Activated CD8-positive, alpha-beta memory T cell treated with anti-CD3 and anti-CD28 coated beads for 36 hours (primary cell): ENCODE measurements at regions not wholly inside any gene's neighbourhood (a gene's known extent, or its start where the extent isn't known, plus 50 kb on each side); places are given as distances from the start of the nearest gene placed in this dataset.
"Not testable (repeated sequence)": the region's sequence is repeated elsewhere in the genome, so short reads cannot be mapped to it uniquely, and the experiment has no call there.

Experiments used
- CTCF ChIA-PET: fragments of 350-600 bp; sonication (Branson Sonifier 250); formaldehyde crosslinking; loops from one replicate; lab custom pipeline; 2021; ENCODE audit warnings: antibody characterized with exemption; lab: Charles Lee
- POLR2A ChIA-PET: fragments of 350-600 bp; sonication (Branson Sonifier 250); formaldehyde crosslinking; loops from one replicate; lab custom pipeline; 2021; ENCODE audit warnings: antibody characterized with exemption; lab: Charles Lee

DNA sequence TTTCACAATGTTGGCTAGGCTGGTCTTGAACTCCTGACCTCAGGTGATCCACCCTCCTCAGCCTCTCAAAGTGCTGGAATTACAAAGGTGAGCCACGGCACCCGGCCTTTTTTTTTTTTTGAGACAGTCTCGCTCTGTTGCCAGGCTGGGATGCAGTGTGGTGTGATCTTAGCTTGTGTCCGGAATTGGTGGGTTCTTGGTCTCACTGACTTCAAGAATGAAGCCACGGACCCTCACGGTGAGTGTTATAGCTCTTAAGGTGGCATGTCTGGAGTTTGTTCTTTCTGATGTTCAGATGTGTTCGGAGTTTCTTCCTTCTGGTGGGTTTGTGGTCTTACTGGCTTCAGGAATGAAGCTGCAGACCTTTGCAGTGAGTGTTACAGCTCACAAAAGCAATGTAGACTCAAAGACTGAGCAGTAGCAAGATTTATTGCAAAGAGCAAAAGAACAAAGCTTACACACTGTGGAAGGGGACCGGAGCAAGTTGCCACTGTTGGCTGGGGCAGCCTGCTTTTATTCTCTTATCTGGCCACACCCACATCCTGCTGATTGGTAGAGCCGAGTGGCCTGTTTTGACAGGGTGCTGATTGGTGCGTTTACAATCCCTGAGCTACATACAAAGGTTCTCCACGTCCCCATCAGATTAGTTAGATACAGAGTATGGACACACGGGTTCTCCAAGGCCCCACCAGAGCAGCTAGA lies 69.1 kb upstream of the DDR1 start:
- ChIA-PET CTCF (interaction anchor here (0.7 to 1.4 kb wide), 5 partner anchors 14 to 771 kb away, joined by 3 to 4 read pairs (median 3); partner anchors contain the start of genes IER3 and LST1), POLR2A (interaction anchor here (1.3 to 1.8 kb wide), 3 partner anchors 44 to 200 kb away, joined by 3 to 9 read pairs (median 4); no protein-coding TSS in a partner anchor)

DNA sequence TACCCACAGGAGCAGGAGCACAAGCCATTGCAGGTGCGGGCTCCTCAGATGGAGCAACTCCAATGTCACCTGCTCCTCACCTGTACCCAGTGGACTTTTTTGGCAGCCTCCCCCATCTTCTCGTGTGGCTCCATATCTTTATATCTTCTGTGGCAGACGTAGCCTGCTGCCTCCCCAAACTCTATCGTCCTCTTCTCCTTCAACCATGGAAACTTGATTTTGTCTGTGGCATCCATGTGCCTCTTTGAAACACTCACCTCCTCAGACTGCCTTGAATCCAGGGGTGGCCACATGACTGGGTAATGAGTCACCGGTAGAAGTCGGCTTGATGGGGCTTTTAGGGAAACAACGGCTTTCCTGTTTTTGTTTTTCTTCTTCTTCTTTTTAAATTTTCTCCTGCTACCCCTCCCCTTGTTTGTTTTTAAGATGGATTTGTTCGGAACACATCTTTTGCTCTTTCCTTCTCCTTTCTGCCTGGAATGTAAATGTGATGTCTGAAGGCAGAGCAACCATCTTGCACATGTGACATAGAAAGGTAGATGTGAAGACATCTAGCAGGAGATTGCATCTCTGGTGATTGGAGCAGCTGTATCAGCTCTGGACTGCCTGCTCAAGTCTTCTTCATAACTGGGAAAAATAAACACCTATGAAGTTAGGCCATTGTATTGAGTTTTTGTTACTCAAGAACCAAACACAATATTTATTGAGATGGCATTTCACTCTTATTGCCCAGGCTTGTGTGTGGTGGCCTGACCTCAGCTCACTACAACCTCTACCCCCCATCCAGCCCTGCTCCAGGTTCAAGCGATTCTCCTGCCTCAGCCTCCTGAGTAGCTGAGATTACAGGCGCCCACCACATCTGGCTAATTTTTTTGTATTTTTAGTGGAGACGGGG lies 69.9 kb upstream of the DDR1 start:
- ChIA-PET CTCF (interaction anchor here (0.7 to 1.8 kb wide), 5 partner anchors 21 to 771 kb away, joined by 3 to 5 read pairs (median 4); partner anchors contain the start of genes IER3 and LST1), POLR2A (interaction anchor here (1.3 to 1.8 kb wide), 3 partner anchors 43 to 200 kb away, joined by 3 to 9 read pairs (median 4); no protein-coding TSS in a partner anchor)

DNA sequence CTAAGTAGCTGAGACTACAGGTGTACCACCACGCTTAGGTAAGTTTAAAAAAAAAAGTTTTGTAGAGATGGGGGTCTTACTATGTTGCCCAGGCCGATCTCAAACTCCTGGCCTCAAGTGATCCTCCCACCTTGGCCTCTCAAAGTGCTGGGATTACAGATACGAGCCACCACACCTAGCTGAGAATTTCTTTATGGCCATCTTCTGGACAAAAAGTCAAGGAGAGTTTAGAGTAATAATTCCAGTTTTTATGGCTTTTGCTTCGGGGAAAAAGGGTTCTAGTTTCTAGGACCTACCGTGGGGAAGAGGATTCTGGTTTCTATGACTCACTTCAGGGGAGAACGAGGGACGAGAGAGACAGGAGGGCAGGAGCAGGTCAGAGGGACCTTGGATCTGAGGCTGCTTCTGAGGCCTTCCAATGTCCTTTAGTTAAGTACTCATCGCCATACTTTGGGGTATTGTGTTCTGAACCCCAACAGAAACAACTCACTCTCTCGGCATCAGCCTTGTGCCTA lies 69.3 kb upstream of the IER3 start:
- POLR2A ChIA-PET = interaction anchor here (1.1 to 3.5 kb wide), 4 partner anchors 26 to 79 kb away, joined by 3 to 21 read pairs (median 6); partner anchors contain the start of genes FLOT1 and IER3
- CTCF ChIA-PET = interaction anchor here (1.8 to 3.1 kb wide), 3 partner anchors 16 to 79 kb away, joined by 5 to 16 read pairs (median 11); no protein-coding TSS in a partner anchor

DNA sequence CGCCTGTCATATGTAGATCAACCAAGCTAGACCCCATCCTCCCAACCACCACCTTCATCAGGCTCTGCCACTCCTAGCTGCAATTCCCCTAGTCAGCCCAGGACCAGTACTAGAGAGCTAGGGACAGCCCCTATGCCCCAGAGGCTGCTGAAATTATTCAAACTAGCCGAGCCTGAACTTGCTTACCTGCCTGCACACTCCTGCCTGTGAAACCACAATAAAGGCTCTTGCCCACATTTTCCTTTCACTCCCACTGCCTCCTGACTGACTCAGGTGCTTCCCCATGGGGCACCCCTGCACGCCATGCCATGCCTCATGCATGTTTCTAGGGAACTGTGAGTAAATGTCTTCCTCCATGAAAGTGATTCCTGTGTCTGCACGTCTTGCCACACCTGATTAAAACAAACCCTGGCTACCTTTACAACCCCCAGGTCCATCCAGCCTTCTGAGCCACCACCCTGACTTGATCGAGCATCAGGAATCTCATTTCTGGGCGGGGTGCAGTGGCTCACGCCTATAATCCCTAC lies 66.5 kb upstream of the IER3 start:
- ChIA-PET POLR2A (interaction anchor here (0.5 to 3.5 kb wide), 13 partner anchors 9 to 590 kb away, joined by 3 to 21 read pairs (median 5); partner anchors contain the start of genes FLOT1 and IER3), CTCF (interaction anchor here (0.6 to 3.1 kb wide), 9 partner anchors 9 to 132 kb away, joined by 3 to 16 read pairs (median 4); no protein-coding TSS in a partner anchor)

DNA sequence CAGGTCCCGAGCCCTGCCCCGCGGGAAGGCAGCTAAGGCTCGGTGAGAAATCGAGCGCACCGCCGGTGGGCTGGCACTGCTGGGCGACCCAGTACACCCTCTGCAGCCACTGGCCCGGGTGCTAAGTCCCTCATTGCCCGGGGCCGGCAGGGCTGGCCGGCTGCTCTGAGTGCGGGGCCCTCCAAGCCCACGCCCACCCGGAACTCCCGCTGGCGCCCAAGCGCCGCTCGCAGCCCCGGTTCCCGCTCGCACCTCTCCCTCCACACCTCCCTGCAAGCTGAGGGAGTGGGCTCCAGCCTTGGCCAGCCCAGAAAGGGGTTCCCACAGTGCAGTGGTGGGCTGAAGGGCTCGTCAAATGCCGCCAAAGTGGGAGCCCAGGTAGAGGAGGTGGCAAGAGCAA lies 63.2 kb upstream of the IER3 start:
- CTCF ChIA-PET, POLR2A ChIA-PET: not testable (repeated sequence)

DNA sequence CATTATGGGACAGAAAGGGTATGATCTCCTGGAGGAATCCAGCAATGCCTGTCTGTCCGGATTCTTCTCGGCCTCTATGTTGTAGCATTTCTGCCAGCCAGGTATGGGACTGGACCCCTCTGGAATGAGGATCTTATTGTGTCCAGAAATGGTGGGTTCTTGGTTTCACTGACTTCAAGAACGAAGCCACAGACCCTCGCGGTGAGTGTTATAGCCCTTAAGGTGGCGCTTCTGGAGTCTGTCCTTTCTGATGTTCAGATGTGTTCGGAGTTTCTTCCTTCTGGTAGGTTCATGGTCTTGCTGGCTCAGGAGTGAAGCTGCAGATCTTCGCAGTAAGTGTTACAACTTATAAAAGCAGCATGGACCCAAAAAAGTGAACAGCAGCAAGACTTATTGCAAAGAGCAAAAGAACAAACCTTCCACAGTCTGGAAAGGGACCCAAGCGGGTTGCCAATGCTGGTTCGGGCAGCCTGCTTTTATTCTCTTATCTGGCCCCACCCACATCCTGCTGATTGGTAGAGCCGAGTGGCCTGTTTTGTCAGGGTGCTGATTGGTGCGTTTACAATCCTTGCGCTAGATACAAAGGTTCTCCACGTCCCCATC lies 62.3 kb upstream of the IER3 start:
- ChIA-PET CTCF (no interaction called here), POLR2A (no interaction called here)

DNA sequence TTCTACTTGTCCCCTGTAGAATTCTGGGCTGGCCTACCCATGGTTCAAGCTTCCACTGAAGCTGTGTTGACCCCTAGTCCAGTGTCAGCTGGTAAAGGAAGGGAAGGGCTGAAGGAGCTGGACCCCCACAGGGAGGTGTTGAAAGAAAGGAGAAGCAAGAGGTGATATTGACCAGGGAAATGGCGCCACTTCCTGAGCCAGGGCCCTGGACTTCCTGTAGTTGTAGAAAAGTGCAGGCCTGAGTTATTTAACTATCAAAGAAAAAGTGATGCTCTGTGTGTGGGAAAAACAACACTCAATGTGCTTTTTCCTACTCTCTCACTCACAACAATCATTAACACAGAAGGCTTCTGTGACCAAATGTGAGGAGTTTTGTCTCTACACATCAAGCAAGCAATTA lies 60.0 kb upstream of the IER3 start:
- ChIA-PET POLR2A (no interaction called here), CTCF (no interaction called here)

DNA sequence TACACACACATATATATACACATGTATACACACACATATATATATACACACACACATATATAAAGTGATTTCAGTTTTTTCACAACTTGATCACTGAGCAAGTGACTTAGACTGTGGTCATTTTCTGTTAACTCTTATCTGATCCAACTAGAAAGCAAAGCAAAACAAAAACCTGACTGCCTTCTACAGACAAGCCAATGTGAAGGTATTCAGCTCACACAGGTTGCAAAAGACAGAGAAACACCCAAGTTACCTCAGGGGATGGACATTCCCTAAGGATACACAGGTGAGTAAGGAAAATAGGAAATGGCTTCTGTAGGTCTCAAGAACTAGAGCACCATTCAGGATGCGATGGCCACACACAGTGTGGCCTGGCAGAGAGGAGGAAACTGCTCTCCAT lies 58.4 kb upstream of the IER3 start:
- ChIA-PET CTCF (interaction anchor here (1.6 kb wide), 1 partner anchor 30 kb away, joined by 4 read pairs; no protein-coding TSS in a partner anchor), POLR2A (no interaction called here)

DNA sequence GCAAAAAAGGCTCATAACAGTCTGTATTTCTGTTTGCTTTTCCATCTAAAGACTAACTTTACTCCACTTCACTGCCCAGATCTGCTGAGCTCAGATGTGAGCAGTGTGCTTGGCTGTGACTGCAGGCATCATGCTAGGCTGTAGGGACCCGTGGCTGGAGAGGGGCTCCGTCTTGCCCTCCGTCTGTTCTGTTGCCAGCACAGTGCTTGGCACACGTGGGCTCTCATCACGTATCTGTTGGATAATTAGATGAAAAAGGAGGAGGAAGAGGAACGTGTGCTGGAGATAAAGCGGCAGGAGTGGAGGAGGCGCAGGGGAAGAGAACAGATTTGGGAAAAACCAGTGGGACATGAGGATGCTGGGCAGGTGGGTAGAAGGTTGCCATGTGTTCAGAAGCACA lies 57.6 kb upstream of the IER3 start:
- CTCF ChIA-PET = interaction anchor here (1.6 kb wide), 1 partner anchor 29 kb away, joined by 4 read pairs; no protein-coding TSS in a partner anchor
- POLR2A ChIA-PET = no interaction called here

DNA sequence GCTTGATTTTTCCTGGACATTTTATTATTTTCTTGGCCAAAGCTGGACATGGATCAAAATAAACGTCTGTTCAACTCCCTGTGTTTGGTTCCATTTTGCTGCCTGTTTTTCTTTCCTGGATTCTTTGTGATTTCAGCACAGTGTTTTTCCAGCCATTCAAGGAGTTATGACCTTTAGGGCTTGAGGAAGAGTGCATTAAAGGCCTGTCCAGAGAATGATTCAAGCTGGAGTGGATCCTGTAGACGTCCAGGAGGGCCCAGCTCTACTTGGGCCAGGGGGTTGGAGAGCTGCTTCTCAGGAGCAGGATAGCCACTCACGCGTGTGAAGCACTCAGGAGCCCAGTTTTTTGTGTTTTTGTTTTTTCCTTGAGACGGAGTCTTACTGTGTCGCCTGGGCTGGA lies 56.5 kb upstream of the IER3 start:
- CTCF ChIA-PET = interaction anchor here (1.9 kb wide), 1 partner anchor 9 kb away, joined by 7 read pairs; no protein-coding TSS in a partner anchor
- POLR2A ChIA-PET = no interaction called here

DNA sequence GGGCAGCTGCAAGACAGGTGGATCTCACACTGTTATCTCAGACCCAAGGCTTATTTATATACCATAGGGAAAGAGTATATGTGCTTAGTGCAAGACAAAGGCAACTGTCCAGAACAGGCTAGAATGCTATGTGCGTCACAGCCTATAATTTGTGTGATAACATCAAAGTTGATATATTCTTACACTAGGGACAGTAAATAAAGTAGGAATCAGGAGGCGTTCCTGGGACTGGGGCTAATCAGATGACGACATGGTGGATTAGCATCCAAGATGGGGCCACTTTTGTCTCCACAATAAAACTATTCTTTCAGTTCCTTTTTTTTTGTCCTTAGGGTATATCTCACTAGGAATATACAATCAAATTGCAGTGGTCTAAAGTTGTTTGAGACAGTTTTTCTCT lies 54.9 kb upstream of the IER3 start:
- CTCF ChIA-PET = interaction anchor here (0.6 kb wide), 1 partner anchor 19 kb away, joined by 3 read pairs; no protein-coding TSS in a partner anchor
- POLR2A ChIA-PET = no interaction called here

DNA sequence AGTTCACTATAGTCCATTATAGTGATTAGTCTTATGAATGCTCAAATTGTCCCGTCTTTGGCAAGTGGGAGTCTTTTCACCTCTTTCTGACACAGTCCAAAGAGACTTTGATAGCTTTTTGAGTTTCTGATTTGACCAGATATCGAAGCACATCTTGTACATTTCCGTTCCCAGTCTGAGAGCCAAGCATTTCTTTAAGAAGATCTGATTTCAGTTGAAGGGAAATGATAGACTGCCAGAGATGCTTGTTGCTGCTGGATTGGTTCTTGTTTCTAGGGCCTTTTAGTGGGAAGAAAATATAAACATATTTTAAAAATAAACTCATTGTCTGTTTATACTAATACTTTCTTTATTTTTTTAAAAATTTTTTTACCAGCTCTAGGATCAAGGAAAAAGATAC lies 54.1 kb upstream of the IER3 start:
- POLR2A ChIA-PET = no interaction called here
- CTCF ChIA-PET = no interaction called here

DNA sequence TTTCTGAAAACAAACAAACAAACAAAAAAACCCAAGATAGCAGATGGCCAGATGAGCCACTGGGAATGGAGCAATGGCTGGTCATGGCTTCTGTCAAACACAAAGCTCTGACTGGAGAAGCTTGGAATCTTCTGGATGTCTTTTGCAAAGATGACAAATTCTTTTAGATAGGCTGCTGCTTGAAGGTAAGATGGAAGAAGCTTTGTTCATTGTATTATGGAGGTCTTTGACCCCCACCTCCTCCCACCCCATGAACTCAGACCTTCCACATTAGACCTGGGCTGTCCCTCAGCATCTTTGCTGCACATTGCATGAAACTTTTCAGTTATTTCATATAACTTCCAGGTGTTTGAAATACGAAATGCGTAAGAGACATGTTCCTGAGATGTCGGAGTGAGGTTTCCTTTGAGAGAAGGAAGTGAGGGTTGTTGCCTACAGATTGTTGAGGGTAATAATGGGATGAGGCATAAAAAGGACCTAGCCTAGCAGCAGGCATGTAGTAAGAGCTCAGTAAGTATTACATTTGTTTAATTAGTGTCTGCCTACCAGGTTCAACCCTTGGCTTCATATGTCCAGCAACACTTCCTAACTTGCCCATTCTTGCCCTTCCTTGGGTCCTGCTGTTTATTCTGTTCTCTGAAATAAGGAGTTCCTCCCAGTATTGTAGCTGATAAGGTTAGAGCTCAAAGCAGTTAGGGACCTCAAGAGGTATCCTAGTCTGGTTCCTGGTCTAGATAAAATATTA lies 51.4 kb upstream of the IER3 start:
- POLR2A ChIA-PET = no interaction called here
- CTCF ChIA-PET = interaction anchor here (1.0 kb wide), 1 partner anchor 28 kb away, joined by 3 read pairs; no protein-coding TSS in a partner anchor
